SK-N-SH (cell line): ENCODE measurements at regions not wholly inside any gene's neighbourhood (a gene's known extent, or its start where the extent isn't known, plus 50 kb on each side); places are given as distances from the start of the nearest gene placed in this dataset.

ENCODE experiments used
- CTCF ChIA-PET: fragments of 300-600, 350-600 bp; formaldehyde crosslinking; extraction: SDS; loops from one replicate; lab custom pipeline; 2021; lab: Yijun Ruan, JAX
- POLR2A ChIA-PET: fragments of 350-600 bp; sonication (Branson Sonifier 250); formaldehyde crosslinking; extraction: SDS; loops from one replicate; lab custom pipeline; 2020; ENCODE audit warnings: antibody characterized with exemption, inconsistent platforms; lab: Yijun Ruan, JAX
- DNase-seq: peaks from one replicate; pipeline ENCODE4 v3.0.0; 2012
- H2AFZ ChIP-seq: fragments of 200-600 bp; sonication (generic); 2 replicates; pipeline ENCODE4 v1.8.1; 2016; ENCODE audit warnings: antibody characterized with exemption, mild to moderate bottlenecking, low read depth
- H3F3A ChIP-seq: fragments of 200-600 bp; sonication (generic); replicated peaks from 2 replicates; pipeline ENCODE3; 2016; ENCODE audit warnings: antibody characterized with exemption, mild to moderate bottlenecking; ENCODE audit not compliant: insufficient read depth
- H3K27ac ChIP-seq, 2 experiments: fragments of 200-500 bp in 1 of 2; fragments of 200-600 bp in 1 of 2; sonication (Bioruptor generic) in 1 of 2; sonication (generic), shearing (Covaris generic) in 1 of 2; 2 replicates each; pipeline versions ENCODE4 v1.5.1 to v1.6.1; 2014 to 2016; ENCODE audit warnings: low read depth in 2 of 2, inconsistent platforms in 1 of 2, low read length in 1 of 2, mild to moderate bottlenecking in 1 of 2, mixed read lengths in 1 of 2
- H3K27me3 ChIP-seq: fragments of 200-600 bp; sonication (generic), shearing (Covaris generic); 2 replicates; pipeline ENCODE4 v1.6.1; 2016; ENCODE audit warnings: mixed run types; ENCODE audit not compliant: insufficient read depth
- H3K36me3 ChIP-seq, 2 experiments: fragments of 200-500 bp in 1 of 2; fragments of 200-600 bp in 1 of 2; sonication (Bioruptor generic) in 1 of 2; sonication (generic) in 1 of 2; replicated peaks in 1 of 2; 2 replicates each; pipeline versions ENCODE3 to v1.5.1; 2014 to 2016; ENCODE audit warnings: low read length in 1 of 2, mild to moderate bottlenecking in 1 of 2; ENCODE audit not compliant: insufficient read depth in 2 of 2, control insufficient read depth in 1 of 2
- H3K4me1 ChIP-seq, 2 experiments: fragments of 200-500 bp in 1 of 2; fragments of 200-600 bp in 1 of 2; sonication (Bioruptor generic) in 1 of 2; sonication (generic), shearing (Covaris generic) in 1 of 2; 2 replicates each; pipeline versions ENCODE4 v1.5.1 to v1.6.1; 2014 to 2016; ENCODE audit warnings: low read depth in 1 of 2, low read length in 1 of 2, mixed run types in 1 of 2; ENCODE audit not compliant: insufficient read depth in 2 of 2, control insufficient read depth in 1 of 2
- H3K4me2 ChIP-seq: fragments of 200-600 bp; sonication (generic), shearing (Covaris generic); 2 replicates; pipeline ENCODE4 v1.6.1; 2017; ENCODE audit warnings: mixed run types
- H3K4me3 ChIP-seq, 2 experiments: fragments of 200-500 bp in 1 of 2; fragments of 200-600 bp in 1 of 2; sonication (Bioruptor generic) in 1 of 2; sonication (generic), shearing (Covaris generic) in 1 of 2; 2 replicates each; pipeline versions ENCODE4 v1.5.1 to v1.8.1; 2014 to 2016; ENCODE audit warnings: low read depth in 2 of 2, inconsistent platforms in 1 of 2, low read length in 1 of 2, mild to moderate bottlenecking in 1 of 2, mixed read lengths in 1 of 2, moderate library complexity in 1 of 2
- H3K79me2 ChIP-seq: fragments of 200-600 bp; sonication (generic); 2 replicates; pipeline ENCODE4 v1.8.1; 2017; ENCODE audit warnings: mild to moderate bottlenecking; ENCODE audit not compliant: insufficient read depth
- H3K9ac ChIP-seq: fragments of 200-600 bp; sonication (generic); 2 replicates; pipeline ENCODE4 v1.6.1; 2017; ENCODE audit warnings: mixed run types
- H3K9me2 ChIP-seq: fragments of 200-600 bp; sonication (generic); 2 replicates; pipeline ENCODE4 v1.6.1; 2017; ENCODE audit warnings: mixed run types
- H3K9me3 ChIP-seq: fragments of 200-600 bp; sonication (generic); 2 replicates; pipeline ENCODE4 v1.6.1; 2017; ENCODE audit warnings: mixed run types, mild to moderate bottlenecking, moderate library complexity
- H4K20me1 ChIP-seq: fragments of 200-600 bp; sonication (generic); 2 replicates; pipeline ENCODE4 v1.6.1; 2017; ENCODE audit warnings: mild to moderate bottlenecking, mixed run types; ENCODE audit not compliant: insufficient read depth
- CHD2 ChIP-seq: fragments of 150-350 bp; IDR thresholded peaks from 2 replicates; pipeline ENCODE4 v1.6.1; 2018; ENCODE audit warnings: low read length; ENCODE audit not compliant: partially characterized antibody
- CTCF ChIP-seq: fragments of 200-600 bp; sonication (generic); IDR thresholded peaks from 2 replicates; pipeline ENCODE4 v1.6.1; 2017; ENCODE audit warnings: antibody characterized with exemption, mild to moderate bottlenecking, moderate library complexity
- ELF1 ChIP-seq: IDR thresholded peaks from 2 replicates; pipeline ENCODE4 v1.4.0; 2012
- FOSL2 ChIP-seq: IDR thresholded peaks from 2 replicates; pipeline ENCODE4 v1.4.0; 2012; ENCODE audit warnings: low read depth, mild to moderate bottlenecking, moderate library complexity, borderline replicate concordance
- GABPA ChIP-seq: IDR thresholded peaks from 2 replicates; pipeline ENCODE4 v1.4.0; 2012; ENCODE audit warnings: low read depth, mild to moderate bottlenecking
- GATA2 ChIP-seq: sonication (generic); formaldehyde crosslinking; IDR thresholded peaks from 2 replicates; pipeline ENCODE4 v1.5.0; 2020; ENCODE audit warnings: mild to moderate bottlenecking, missing genetic modification reagents
- JUND ChIP-seq: IDR thresholded peaks from 2 replicates; pipeline ENCODE4 v1.4.0; 2012
- MXI1 ChIP-seq: IDR thresholded peaks from 2 replicates; pipeline ENCODE4 v1.6.1; 2012; ENCODE audit warnings: mild to moderate bottlenecking, low read depth, low read length, improper control_type of control experiment
- POLR2AphosphoS5 ChIP-seq: IDR thresholded peaks from 2 replicates; pipeline ENCODE4 v1.6.1; 2012; ENCODE audit warnings: low read depth, low read length
- RAD21 ChIP-seq: IDR thresholded peaks from 2 replicates; pipeline ENCODE4 v1.6.1; 2012; ENCODE audit warnings: mild to moderate bottlenecking, low read length
- RCOR1 ChIP-seq: fragments of 150-350 bp; IDR thresholded peaks from 2 replicates; pipeline ENCODE4 v1.6.1; 2017; ENCODE audit warnings: antibody characterized with exemption, low read length
- RFX5 ChIP-seq: IDR thresholded peaks from 2 replicates; pipeline ENCODE4 v1.6.1; 2012; ENCODE audit warnings: mild to moderate bottlenecking, improper control_type of control experiment, low read length
- RXRA ChIP-seq: IDR thresholded peaks from 2 replicates; pipeline ENCODE4 v1.4.0; 2012; ENCODE audit warnings: low read depth, mild to moderate bottlenecking, borderline replicate concordance
- SIN3A ChIP-seq: IDR thresholded peaks from 2 replicates; pipeline ENCODE4 v1.6.1; 2012; ENCODE audit warnings: low read depth, mild to moderate bottlenecking, low read length, moderate library complexity, borderline replicate concordance
- TAF1 ChIP-seq: IDR thresholded peaks from 2 replicates; pipeline ENCODE4 v1.6.1; 2012; ENCODE audit warnings: low read depth, mild to moderate bottlenecking, low read length, moderate library complexity, borderline replicate concordance
- TCF12 ChIP-seq: IDR thresholded peaks from 2 replicates; pipeline ENCODE4 v1.4.0; 2012
- whole genome bisulfite sequencing: methylation state at CpG from one replicate; pipeline ENCODE4 v1.1.6; 2017; ENCODE audit warnings: low lambda C conversion rate; 5-methylcytosine and 5-hydroxymethylcytosine counted together
- TF ChIP-seq, protein P1 (sequence below): IDR thresholded peaks from 2 replicates; pipeline ENCODE4 v1.6.1; 2012; ENCODE audit warnings: mild to moderate bottlenecking, low read depth, low read length, moderate library complexity
- TF ChIP-seq, protein P2 (sequence below): IDR thresholded peaks from 2 replicates; pipeline ENCODE4 v1.4.0; 2012; ENCODE audit warnings: low read depth
- TF ChIP-seq, protein P3 (sequence below): IDR thresholded peaks from 2 replicates; pipeline ENCODE4 v1.4.0; 2012; ENCODE audit warnings: low read depth, borderline replicate concordance

DNA sequence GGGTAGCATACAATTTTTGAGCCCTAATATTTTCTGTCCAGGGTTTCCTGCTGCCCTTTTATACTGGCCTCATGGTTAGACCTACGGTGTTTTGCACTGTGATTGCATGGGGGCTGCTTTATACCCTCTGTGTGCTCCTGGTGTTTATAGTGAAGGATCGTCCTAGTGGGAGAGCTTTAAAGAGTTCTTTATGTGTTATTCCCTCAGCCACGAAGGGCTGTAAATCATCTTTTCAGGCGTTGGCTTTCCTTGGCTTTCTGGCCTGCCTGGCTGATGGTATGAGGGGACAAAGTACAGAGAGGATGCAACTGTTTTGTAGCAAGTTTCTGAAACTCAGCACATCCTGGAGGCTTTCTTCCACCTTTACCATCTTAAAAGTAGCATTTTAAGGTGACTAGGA, 464.3 kb downstream of the EPM2A start:
- CTCF ChIA-PET: no interaction called here
- POLR2A ChIA-PET: no interaction called here
- Histone ChIP-seq H3K36me3 (no peaks in the 10 kb centered on the region), H3F3A (no peaks in the 10 kb centered on the region), H3K27ac (no peak overlapping the region), H3K4me1 (no peaks in the 10 kb centered on the region; a peak in 1 of 4 replicates), H3K4me3 (no peak overlapping the region), H3K79me2 (no peaks in the 10 kb centered on the region), H2AFZ (no peak overlapping the region), H3K9me3 (no peaks in the 10 kb centered on the region), H3K9me2 (no peaks in the 10 kb centered on the region), H4K20me1 (no peaks in the 10 kb centered on the region), H3K9ac (no peak overlapping the region), H3K4me2 (no peak overlapping the region), H3K27me3 (no peaks in the 10 kb centered on the region)
- no peak for DNase-seq
- 30% methylated on average over 3 of the region's 4 CpGs for WGBS
- TF ChIP-seq POLR2AphosphoS5: no peak
- no peak for TF ChIP-seq RXRA
- TF ChIP-seq SIN3A: no peak
- TF ChIP-seq MXI1: no peak
- TF ChIP-seq RFX5: no peak
- TF ChIP-seq GABPA: no peak
- no peak for TF ChIP-seq RAD21
- no peak for TF ChIP-seq RCOR1
- no peak for TF ChIP-seq TCF12
- no peak for TF ChIP-seq CTCF
- TF ChIP-seq GATA2 (CRISPR knock-in tag): no peak
- TF ChIP-seq CHD2: no peak
- TF ChIP-seq, protein P1, sequence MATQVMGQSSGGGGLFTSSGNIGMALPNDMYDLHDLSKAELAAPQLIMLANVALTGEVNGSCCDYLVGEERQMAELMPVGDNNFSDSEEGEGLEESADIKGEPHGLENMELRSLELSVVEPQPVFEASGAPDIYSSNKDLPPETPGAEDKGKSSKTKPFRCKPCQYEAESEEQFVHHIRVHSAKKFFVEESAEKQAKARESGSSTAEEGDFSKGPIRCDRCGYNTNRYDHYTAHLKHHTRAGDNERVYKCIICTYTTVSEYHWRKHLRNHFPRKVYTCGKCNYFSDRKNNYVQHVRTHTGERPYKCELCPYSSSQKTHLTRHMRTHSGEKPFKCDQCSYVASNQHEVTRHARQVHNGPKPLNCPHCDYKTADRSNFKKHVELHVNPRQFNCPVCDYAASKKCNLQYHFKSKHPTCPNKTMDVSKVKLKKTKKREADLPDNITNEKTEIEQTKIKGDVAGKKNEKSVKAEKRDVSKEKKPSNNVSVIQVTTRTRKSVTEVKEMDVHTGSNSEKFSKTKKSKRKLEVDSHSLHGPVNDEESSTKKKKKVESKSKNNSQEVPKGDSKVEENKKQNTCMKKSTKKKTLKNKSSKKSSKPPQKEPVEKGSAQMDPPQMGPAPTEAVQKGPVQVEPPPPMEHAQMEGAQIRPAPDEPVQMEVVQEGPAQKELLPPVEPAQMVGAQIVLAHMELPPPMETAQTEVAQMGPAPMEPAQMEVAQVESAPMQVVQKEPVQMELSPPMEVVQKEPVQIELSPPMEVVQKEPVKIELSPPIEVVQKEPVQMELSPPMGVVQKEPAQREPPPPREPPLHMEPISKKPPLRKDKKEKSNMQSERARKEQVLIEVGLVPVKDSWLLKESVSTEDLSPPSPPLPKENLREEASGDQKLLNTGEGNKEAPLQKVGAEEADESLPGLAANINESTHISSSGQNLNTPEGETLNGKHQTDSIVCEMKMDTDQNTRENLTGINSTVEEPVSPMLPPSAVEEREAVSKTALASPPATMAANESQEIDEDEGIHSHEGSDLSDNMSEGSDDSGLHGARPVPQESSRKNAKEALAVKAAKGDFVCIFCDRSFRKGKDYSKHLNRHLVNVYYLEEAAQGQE: no peak
- no peak for TF ChIP-seq JUND
- TF ChIP-seq, protein P2, sequence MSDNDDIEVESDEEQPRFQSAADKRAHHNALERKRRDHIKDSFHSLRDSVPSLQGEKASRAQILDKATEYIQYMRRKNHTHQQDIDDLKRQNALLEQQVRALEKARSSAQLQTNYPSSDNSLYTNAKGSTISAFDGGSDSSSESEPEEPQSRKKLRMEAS: no peak
- TF ChIP-seq, protein P3, sequence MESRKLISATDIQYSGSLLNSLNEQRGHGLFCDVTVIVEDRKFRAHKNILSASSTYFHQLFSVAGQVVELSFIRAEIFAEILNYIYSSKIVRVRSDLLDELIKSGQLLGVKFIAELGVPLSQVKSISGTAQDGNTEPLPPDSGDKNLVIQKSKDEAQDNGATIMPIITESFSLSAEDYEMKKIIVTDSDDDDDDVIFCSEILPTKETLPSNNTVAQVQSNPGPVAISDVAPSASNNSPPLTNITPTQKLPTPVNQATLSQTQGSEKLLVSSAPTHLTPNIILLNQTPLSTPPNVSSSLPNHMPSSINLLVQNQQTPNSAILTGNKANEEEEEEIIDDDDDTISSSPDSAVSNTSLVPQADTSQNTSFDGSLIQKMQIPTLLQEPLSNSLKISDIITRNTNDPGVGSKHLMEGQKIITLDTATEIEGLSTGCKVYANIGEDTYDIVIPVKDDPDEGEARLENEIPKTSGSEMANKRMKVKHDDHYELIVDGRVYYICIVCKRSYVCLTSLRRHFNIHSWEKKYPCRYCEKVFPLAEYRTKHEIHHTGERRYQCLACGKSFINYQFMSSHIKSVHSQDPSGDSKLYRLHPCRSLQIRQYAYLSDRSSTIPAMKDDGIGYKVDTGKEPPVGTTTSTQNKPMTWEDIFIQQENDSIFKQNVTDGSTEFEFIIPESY: no peak
- TF ChIP-seq ELF1: no peak
- TF ChIP-seq TAF1: no peak
- TF ChIP-seq FOSL2: no peak
